ENCODE measurements at regions not wholly inside any gene's neighbourhood (a gene's known extent, or its start where the extent isn't known, plus 50 kb on each side); places are given as distances from the start of the nearest gene placed in this dataset.

DNA sequence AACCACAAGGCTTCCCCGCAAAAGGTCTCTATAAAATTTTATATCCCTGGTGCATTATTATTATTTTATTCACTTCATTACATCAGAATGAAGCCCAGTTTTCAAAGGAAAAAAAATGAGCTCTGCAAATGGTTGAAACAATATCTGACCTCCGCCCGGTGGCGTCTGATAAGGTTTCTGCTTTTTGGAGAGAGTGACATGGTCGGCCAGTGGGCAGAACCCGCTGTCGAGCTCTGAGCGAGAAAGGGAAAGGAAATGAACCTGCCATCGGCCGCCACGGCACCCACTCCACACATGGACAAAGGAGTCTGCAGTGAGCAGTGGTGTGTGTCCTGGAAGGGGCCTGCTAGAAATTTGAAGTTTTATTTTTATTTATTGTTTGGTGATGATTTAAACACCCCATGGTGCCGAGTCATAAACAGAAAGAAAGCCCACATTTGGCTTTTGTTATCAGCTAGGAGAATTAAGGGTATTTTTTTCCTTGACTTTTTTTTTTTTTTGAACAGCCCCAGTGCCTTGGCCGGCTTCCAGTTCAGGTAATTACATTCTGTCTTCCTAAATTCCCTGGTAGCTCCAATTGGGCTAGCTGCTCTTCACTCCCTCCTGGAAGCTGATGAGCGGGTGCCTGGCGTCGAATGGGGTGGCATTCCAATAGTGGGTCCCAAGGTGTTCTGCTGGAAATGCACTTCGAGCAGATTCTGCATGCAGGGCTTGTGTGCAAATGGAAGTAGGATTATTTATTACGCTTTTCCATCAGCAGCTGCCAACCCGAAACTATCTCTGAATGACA lies 149.4 kb upstream of the MKI67 start:
- DNase-seq (ENCODE audit: low spot score): no peak
- in situ Hi-C loops (cut with MboI; ENCODE audit: low pct_unique_long_range_greater_than_20kb, low sequenced_read_pairs, unreplicated experiment): no loop called here
- TF ChIP-seq, protein P1, sequence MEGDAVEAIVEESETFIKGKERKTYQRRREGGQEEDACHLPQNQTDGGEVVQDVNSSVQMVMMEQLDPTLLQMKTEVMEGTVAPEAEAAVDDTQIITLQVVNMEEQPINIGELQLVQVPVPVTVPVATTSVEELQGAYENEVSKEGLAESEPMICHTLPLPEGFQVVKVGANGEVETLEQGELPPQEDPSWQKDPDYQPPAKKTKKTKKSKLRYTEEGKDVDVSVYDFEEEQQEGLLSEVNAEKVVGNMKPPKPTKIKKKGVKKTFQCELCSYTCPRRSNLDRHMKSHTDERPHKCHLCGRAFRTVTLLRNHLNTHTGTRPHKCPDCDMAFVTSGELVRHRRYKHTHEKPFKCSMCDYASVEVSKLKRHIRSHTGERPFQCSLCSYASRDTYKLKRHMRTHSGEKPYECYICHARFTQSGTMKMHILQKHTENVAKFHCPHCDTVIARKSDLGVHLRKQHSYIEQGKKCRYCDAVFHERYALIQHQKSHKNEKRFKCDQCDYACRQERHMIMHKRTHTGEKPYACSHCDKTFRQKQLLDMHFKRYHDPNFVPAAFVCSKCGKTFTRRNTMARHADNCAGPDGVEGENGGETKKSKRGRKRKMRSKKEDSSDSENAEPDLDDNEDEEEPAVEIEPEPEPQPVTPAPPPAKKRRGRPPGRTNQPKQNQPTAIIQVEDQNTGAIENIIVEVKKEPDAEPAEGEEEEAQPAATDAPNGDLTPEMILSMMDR (IDR thresholded peaks at IDR 0.05; ENCODE audit: extremely low read depth, insufficient read depth, missing control alignments): no peak

DNA sequence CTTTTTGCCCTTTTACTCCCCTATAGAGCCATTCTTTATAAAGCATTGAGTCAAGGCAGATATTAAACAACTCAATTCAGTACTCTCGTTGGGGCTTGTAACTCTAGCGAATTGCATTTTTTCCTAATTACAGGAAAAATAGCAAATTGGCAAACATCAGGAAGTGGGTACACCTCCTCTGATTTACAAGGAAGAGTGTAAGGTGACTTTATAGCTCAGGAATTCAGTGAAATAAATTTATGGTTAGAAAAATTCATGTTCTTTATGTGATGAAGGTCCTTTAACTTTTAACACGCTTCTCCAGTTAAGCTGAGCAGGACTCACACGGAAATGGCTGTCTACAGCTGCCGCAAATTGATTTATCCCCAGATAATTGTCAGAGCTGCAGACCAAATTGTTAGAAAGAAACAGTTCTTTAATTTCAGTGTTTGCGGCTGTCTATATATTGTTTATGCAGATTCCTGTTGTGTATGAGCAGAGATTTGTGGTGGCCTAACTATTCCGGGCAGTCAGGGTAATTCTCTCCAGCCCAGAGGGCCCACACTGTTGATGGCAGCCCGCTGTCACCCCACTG lies 151.1 kb upstream of the MKI67 start:
- no peak for DNase-seq (ENCODE audit: low spot score)
- in situ Hi-C loops (cut with MboI; ENCODE audit: low pct_unique_long_range_greater_than_20kb, low sequenced_read_pairs, unreplicated experiment): no loop called here
- TF ChIP-seq, protein P1 (IDR thresholded peaks at IDR 0.05; ENCODE audit: extremely low read depth, insufficient read depth, missing control alignments): no peak

DNA sequence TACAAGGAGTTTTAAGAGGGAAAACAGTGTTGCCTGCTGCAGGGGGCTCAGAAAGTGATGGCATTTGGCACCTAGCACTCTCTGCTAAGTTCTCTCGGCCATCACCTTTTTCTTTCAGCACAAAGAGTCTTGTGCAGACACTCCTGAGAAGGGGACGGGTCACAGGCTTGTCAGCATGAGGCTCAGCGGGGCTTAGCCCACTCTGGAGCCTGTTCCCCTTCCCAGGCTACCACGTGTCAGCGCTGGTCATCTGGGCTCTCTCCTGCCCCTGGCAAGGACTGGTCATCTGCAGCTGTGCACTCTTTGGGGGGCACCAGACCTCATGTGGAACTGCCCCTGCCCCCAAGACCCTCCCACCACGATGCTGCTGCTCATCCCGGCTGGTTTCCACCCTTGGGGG lies 152.1 kb upstream of the MKI67 start:
- DNase-seq (ENCODE audit: low spot score): no peak
- TF ChIP-seq, protein P1 (IDR thresholded peaks at IDR 0.05; ENCODE audit: extremely low read depth, insufficient read depth, missing control alignments): no peak
- in situ Hi-C loops (cut with MboI; ENCODE audit: low pct_unique_long_range_greater_than_20kb, low sequenced_read_pairs, unreplicated experiment): no loop called here

DNA sequence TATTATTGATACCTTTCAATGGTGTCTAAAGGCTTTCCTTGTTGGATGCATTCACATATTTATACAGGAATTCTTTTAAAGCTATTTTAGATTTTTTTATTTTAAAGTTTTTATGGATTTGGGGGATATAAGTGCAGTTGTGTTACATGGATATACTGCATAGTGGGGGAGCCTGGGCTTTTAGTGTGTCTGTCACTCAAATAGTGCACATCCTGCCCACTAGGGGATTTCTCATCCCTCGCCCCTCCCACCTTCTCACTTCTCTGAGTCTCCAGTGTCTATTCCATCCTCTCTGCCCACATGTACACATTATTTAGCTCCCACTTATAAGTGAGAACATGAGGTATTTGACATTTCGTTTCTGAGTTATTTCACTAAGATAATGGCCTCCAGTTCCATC lies 154.0 kb upstream of the MKI67 start:
- TF ChIP-seq, protein P1 (IDR thresholded peaks at IDR 0.05; ENCODE audit: extremely low read depth, insufficient read depth, missing control alignments): no peak
- no peak for DNase-seq (ENCODE audit: low spot score)

DNA sequence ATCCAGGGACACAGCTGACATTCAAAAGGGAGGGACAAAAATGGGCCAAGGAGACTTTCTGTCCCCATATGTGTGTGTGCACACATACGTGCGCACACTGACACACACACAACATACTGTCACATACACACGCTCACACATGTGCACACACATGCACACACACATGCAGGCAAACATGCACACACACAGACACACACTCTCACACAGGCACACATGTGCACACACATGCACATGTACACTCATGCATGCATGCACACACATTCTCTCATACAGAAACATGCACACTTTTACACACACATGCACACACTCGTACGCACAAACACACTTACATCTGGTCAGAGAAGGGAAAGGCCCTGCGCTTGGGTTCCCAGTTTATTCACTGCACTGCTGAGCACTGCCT lies 155.1 kb upstream of the MKI67 start:
- DNase-seq (ENCODE audit: low spot score): no peak
- TF ChIP-seq, protein P1 (IDR thresholded peaks at IDR 0.05; ENCODE audit: extremely low read depth, insufficient read depth, missing control alignments): no peak
- in situ Hi-C loops (cut with MboI; ENCODE audit: low pct_unique_long_range_greater_than_20kb, low sequenced_read_pairs, unreplicated experiment): no loop called here

More for the DNA sequence above, 154.0 kb upstream of the MKI67 start:
- in situ Hi-C loops (cut with MboI; ENCODE audit: low pct_unique_long_range_greater_than_20kb, low sequenced_read_pairs, unreplicated experiment): no loop called here

DNA sequence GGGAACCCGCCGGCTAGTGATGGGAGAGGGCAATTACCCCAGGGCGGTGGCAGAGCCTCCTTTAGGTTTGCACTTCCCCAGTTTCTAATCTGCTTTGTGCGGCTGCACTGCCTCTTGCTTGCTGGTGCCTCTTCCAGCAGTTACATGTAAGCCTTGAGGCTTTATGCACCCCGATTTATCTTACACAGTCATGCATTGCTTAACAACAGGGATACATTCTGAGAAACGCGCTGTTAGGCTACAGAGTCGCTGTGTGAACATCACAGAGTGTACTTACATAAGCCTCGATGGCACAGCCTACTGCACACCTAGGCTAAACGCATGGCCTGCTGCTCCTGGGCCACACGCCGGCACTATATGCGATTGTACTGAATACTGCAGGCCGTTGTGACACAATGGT lies 155.6 kb upstream of the MKI67 start:
- in situ Hi-C loops (cut with MboI; ENCODE audit: low pct_unique_long_range_greater_than_20kb, low sequenced_read_pairs, unreplicated experiment): no loop called here

More for the DNA sequence above, 155.6 kb upstream of the MKI67 start:
- TF ChIP-seq, protein P1 (IDR thresholded peaks at IDR 0.05; ENCODE audit: extremely low read depth, insufficient read depth, missing control alignments): no peak
- DNase-seq (ENCODE audit: low spot score): no peak
